Smooth muscle cell (in vitro differentiated cells): ENCODE measurements at regions not wholly inside any gene's neighbourhood (a gene's known extent, or its start where the extent isn't known, plus 50 kb on each side); places are given as distances from the start of the nearest gene placed in this dataset.

Experiments
- DNase-seq: peaks from one replicate; lab custom pipeline; 2025; ENCODE audit not compliant: unreplicated experiment; lab: John Stamatoyannopoulos, UW
- H2AFZ ChIP-seq: fragments of 200-600 bp; sonication (generic); 2 replicates; pipeline ENCODE4 v1.6.0; 2016; ENCODE audit warnings: antibody characterized with exemption, low read depth, mild to moderate bottlenecking
- H3F3A ChIP-seq: fragments of 200-600 bp; sonication (generic); 2 replicates; pipeline ENCODE4 v1.6.0; 2017; ENCODE audit warnings: antibody characterized with exemption, low read depth
- H3K27ac ChIP-seq: fragments of 200-600 bp; sonication (generic); 2 replicates; pipeline ENCODE4 v1.5.1; 2016; ENCODE audit warnings: low read depth, mild to moderate bottlenecking
- H3K27me3 ChIP-seq: fragments of 200-600 bp; sonication (generic); 2 replicates; pipeline ENCODE4 v1.6.1; 2016; ENCODE audit warnings: low read depth, mild to moderate bottlenecking
- H3K36me3 ChIP-seq: fragments of 200-600 bp; sonication (generic); 2 replicates; pipeline ENCODE4 v1.5.1; 2016; ENCODE audit warnings: low read depth
- H3K4me1 ChIP-seq: fragments of 200-600 bp; sonication (generic); 2 replicates; pipeline ENCODE4 v1.5.1; 2016; ENCODE audit warnings: low read depth
- H3K4me2 ChIP-seq: fragments of 200-600 bp; sonication (generic); 2 replicates; pipeline ENCODE4 v1.6.0; 2016; ENCODE audit warnings: mild to moderate bottlenecking
- H3K4me3 ChIP-seq: fragments of 200-600 bp; sonication (generic); 2 replicates; pipeline ENCODE4 v1.5.1; 2016; ENCODE audit warnings: mild to moderate bottlenecking
- H3K79me2 ChIP-seq: fragments of 200-600 bp; sonication (generic); 2 replicates; pipeline ENCODE4 v1.6.0; 2016; ENCODE audit warnings: low read depth, mild to moderate bottlenecking
- H3K9ac ChIP-seq: fragments of 200-600 bp; sonication (generic); 2 replicates; pipeline ENCODE4 v1.6.0; 2016; ENCODE audit warnings: low read depth
- H3K9me3 ChIP-seq: fragments of 200-600 bp; sonication (generic); replicated peaks from 2 replicates; pipeline ENCODE4 v1.5.1; 2016; ENCODE audit warnings: low read depth
- H4K20me1 ChIP-seq: fragments of 200-600 bp; sonication (generic); 2 replicates; pipeline ENCODE4 v1.6.0; 2016; ENCODE audit warnings: low read depth
- WGBS: methylation state at CpG from one replicate; pipeline ENCODE4 v1.1.7; 2016; ENCODE audit warnings: low lambda C conversion rate; 5-methylcytosine and 5-hydroxymethylcytosine counted together
- TF ChIP-seq, protein P1 (sequence below): fragments of 200-600 bp; sonication (generic); IDR thresholded peaks from 2 replicates; pipeline ENCODE4 v1.5.1; 2017; ENCODE audit warnings: borderline replicate concordance, mild to moderate bottlenecking, antibody characterized with exemption; ENCODE audit not compliant: insufficient read depth, poor library complexity, severe bottlenecking

DNA sequence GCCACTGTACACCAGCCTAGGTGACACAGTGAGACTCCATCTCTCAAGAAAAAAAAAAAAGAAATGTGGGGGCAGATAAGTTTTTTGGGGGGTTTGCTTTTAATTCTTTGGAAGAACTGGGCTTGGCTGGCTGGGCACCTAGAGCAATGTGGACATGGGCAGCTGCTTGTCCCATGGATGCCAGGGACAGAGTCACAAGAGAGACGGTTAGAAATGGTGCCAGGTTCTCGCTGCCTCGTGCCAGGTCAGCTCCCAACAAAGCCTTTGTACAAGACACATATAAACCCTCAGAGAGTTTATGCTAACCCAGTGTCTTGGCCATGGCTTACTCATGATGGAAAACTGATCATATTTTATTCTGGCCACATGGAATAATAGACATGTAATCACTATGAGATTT, 76.2 kb upstream of the ESR1 start:
- no peaks in the 10 kb centered on the region for H4K20me1 ChIP-seq
- no peaks in the 10 kb centered on the region for H3K9me3 ChIP-seq
- DNase-seq: no peak
- H3K79me2 ChIP-seq: no peaks in the 10 kb centered on the region
- H3K9ac ChIP-seq: no peak overlapping the region
- no peaks in the 10 kb centered on the region for H3K36me3 ChIP-seq
- no peak overlapping the region for H3K4me2 ChIP-seq
- no peaks in the 10 kb centered on the region for H3F3A ChIP-seq
- H3K4me1 ChIP-seq: no peaks in the 10 kb centered on the region
- no peak overlapping the region for H3K27ac ChIP-seq
- TF ChIP-seq, protein P1, sequence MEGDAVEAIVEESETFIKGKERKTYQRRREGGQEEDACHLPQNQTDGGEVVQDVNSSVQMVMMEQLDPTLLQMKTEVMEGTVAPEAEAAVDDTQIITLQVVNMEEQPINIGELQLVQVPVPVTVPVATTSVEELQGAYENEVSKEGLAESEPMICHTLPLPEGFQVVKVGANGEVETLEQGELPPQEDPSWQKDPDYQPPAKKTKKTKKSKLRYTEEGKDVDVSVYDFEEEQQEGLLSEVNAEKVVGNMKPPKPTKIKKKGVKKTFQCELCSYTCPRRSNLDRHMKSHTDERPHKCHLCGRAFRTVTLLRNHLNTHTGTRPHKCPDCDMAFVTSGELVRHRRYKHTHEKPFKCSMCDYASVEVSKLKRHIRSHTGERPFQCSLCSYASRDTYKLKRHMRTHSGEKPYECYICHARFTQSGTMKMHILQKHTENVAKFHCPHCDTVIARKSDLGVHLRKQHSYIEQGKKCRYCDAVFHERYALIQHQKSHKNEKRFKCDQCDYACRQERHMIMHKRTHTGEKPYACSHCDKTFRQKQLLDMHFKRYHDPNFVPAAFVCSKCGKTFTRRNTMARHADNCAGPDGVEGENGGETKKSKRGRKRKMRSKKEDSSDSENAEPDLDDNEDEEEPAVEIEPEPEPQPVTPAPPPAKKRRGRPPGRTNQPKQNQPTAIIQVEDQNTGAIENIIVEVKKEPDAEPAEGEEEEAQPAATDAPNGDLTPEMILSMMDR: no peak
- H2AFZ ChIP-seq: no peak overlapping the region
- H3K4me3 ChIP-seq: no peak overlapping the region
- no peaks in the 10 kb centered on the region for H3K27me3 ChIP-seq
- 88% methylated on average over 3 of the region's 3 CpGs for WGBS

DNA sequence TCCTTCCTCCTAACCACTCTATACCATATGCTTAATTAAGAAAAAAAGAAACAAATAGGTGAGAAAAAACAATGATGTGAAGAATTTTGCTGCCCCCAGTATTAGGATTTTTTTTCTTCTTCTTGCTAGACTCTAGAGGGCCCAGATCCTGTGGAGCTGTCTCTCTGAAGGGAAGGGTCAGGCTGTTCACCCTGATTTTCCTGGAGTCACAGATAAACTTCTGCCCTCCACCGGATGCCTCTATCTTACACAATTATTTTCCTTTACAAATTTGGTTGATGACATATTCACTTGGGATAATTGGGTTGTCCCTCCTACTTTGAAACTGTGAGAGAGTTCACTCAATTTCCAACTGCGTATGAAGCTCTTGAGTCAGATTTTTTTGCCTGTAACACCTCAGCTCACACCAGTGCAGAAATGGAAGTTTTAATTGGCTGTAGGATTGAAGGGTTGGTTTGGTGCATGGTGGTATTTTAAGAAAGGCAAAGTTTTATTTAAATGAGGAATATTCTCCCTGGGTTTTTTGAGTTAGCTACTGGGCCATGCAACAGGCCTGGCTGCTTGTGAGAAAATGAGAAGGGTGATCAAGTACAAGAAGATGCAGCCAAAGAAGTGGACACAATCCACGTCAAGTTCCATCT, 73.7 kb upstream of the ESR1 start:
- H3K4me1 ChIP-seq: no peaks in the 10 kb centered on the region
- H4K20me1 ChIP-seq: no peaks in the 10 kb centered on the region
- DNase-seq: no peak
- no peaks in the 10 kb centered on the region for H3K36me3 ChIP-seq
- H3F3A ChIP-seq: no peaks in the 10 kb centered on the region
- H3K4me2 ChIP-seq: no peak overlapping the region
- no peaks in the 10 kb centered on the region for H3K79me2 ChIP-seq
- peaks cover 6% of the 10 kb centered on the region for H3K27me3 ChIP-seq
- H3K4me3 ChIP-seq: no peak overlapping the region
- no peak overlapping the region for H2AFZ ChIP-seq
- H3K9me3 ChIP-seq: no peaks in the 10 kb centered on the region
- H3K27ac ChIP-seq: no peak overlapping the region
- 92% methylated on average over 3 of the region's 3 CpGs for WGBS
- H3K9ac ChIP-seq: no peak overlapping the region
- TF ChIP-seq, protein P1: no peak

- DNase-seq: no peak
- peaks cover 6% of the 10 kb centered on the region for H3K27me3 ChIP-seq
- no peak overlapping the region for H3K9ac ChIP-seq
- no peaks in the 10 kb centered on the region for H3K4me1 ChIP-seq
- H3K4me3 ChIP-seq: no peak overlapping the region
- no peak overlapping the region for H3K4me2 ChIP-seq
- H3K36me3 ChIP-seq: no peaks in the 10 kb centered on the region
- H3F3A ChIP-seq: no peaks in the 10 kb centered on the region
- no peaks in the 10 kb centered on the region for H4K20me1 ChIP-seq
- no peak overlapping the region for H2AFZ ChIP-seq
- WGBS: 86% methylated on average over 3 of the region's 3 CpGs
- no peak overlapping the region for H3K27ac ChIP-seq
- H3K9me3 ChIP-seq: no peaks in the 10 kb centered on the region
- no peaks in the 10 kb centered on the region for H3K79me2 ChIP-seq
- TF ChIP-seq, protein P1: no peak
These were observed 69.2 kb upstream of the ESR1 start for GRCh38 chr6:151738267-151738666.

- H2AFZ ChIP-seq: no peak overlapping the region
- H3K27ac ChIP-seq: no peak overlapping the region
- H3K27me3 ChIP-seq: peaks cover 6% of the 10 kb centered on the region
- no peak overlapping the region for H3K4me2 ChIP-seq
- H3K4me3 ChIP-seq: no peak overlapping the region
- no peaks in the 10 kb centered on the region for H3F3A ChIP-seq
- H3K36me3 ChIP-seq: no peaks in the 10 kb centered on the region
- H3K9me3 ChIP-seq: no peaks in the 10 kb centered on the region
- WGBS: 52% methylated on average over 1 of the region's 1 CpG
- H3K4me1 ChIP-seq: no peaks in the 10 kb centered on the region
- no peaks in the 10 kb centered on the region for H3K79me2 ChIP-seq
- DNase-seq: no peak
- TF ChIP-seq, protein P1: no peak
- no peaks in the 10 kb centered on the region for H4K20me1 ChIP-seq
- H3K9ac ChIP-seq: no peak overlapping the region
These were observed 68.5 kb upstream of the ESR1 start for GRCh38 chr6:151738960-151739359.
